ENCODE measurements at regions not wholly inside any gene's neighbourhood (a gene's known extent, or its start where the extent isn't known, plus 50 kb on each side); places are given as distances from the start of the nearest gene placed in this dataset.

GRCh38 chr6:112431803-112432202 lies 84.7 kb downstream of the RFPL4B start:
- no peaks in the 10 kb centered on the region for H3K36me3 ChIP-seq
- no peak overlapping the region for H3K4me3 ChIP-seq
- DNase-seq = no peak
- H3K27ac ChIP-seq = no peak overlapping the region
- no peaks in the 10 kb centered on the region for H3K4me1 ChIP-seq
- H3K9me3 ChIP-seq = no peaks in the 10 kb centered on the region
- H3K27me3 ChIP-seq = no peaks in the 10 kb centered on the region
- TF ChIP-seq POLR2A (IDR thresholded peaks at IDR 0.05) = no peak
- TF ChIP-seq, protein P1, sequence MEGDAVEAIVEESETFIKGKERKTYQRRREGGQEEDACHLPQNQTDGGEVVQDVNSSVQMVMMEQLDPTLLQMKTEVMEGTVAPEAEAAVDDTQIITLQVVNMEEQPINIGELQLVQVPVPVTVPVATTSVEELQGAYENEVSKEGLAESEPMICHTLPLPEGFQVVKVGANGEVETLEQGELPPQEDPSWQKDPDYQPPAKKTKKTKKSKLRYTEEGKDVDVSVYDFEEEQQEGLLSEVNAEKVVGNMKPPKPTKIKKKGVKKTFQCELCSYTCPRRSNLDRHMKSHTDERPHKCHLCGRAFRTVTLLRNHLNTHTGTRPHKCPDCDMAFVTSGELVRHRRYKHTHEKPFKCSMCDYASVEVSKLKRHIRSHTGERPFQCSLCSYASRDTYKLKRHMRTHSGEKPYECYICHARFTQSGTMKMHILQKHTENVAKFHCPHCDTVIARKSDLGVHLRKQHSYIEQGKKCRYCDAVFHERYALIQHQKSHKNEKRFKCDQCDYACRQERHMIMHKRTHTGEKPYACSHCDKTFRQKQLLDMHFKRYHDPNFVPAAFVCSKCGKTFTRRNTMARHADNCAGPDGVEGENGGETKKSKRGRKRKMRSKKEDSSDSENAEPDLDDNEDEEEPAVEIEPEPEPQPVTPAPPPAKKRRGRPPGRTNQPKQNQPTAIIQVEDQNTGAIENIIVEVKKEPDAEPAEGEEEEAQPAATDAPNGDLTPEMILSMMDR (IDR thresholded peaks at IDR 0.05) = no peak
- 89 to 95% methylated on average over 2 of the region's 2 CpGs for WGBS, 2 donors
- intact Hi-C loops (cut with DNase I) = no loop called here

DNA sequence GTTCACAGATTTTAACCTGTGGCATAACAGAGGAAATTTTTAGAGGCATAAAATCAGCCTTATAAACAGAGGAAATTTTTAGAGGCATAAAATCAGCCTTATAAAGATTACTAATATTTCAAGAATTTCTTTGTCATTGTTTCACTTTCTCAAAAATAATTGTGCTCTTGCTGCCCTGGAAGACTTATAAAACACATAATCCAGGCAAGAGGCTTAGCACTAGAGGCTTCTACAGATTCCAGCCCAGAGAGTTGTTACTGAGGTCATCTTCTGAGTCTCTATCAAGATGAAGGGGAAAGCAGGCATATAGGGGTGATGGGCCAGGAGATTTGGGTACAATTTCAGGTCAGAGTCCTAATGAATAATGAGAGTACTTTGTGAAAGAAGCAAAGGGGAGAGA lies 85.7 kb downstream of the RFPL4B start:
- Histone ChIP-seq H3K4me1 (no peaks in the 10 kb centered on the region), H3K4me3 (no peak overlapping the region), H3K9me3 (no peaks in the 10 kb centered on the region), H3K36me3 (no peaks in the 10 kb centered on the region), H3K27me3 (no peaks in the 10 kb centered on the region), H3K27ac (no peak overlapping the region)
- intact Hi-C loops (cut with DNase I) = no loop called here
- TF ChIP-seq, protein P1 (IDR thresholded peaks at IDR 0.05) = no peak
- no peak for TF ChIP-seq POLR2A (IDR thresholded peaks at IDR 0.05)
- DNase-seq = no peak

DNA sequence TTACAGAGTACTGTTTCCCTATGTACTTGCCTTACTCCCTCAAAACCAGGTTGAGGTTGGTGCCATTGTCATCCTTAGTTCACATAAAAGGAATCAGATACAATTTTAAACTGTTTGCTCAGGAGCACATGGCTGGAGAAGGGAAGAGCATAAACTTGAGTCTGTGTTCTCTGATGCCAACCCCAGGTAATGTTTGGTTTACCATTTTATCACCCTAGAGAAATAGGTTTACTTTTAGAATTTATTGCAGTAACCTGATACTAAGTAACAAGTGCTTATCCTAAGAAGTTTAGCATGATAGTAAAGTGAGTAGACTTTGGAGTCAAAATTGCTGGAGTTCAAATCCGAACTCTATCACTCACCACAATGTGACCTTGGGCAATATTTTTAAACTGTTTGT lies 86.3 kb downstream of the RFPL4B start:
- DNase-seq = no peak
- intact Hi-C loops (cut with DNase I) = no loop called here
- TF ChIP-seq, protein P1 (IDR thresholded peaks at IDR 0.05) = no peak
- TF ChIP-seq POLR2A (IDR thresholded peaks at IDR 0.05) = no peak
- no peaks in the 10 kb centered on the region for H3K36me3 ChIP-seq
- H3K27ac ChIP-seq = no peak overlapping the region
- no peaks in the 10 kb centered on the region for H3K4me1 ChIP-seq
- no peaks in the 10 kb centered on the region for H3K9me3 ChIP-seq
- H3K27me3 ChIP-seq = no peaks in the 10 kb centered on the region
- WGBS, 2 donors = 80 to 93% methylated on average over 1 of the region's 1 CpG
- no peak overlapping the region for H3K4me3 ChIP-seq

DNA sequence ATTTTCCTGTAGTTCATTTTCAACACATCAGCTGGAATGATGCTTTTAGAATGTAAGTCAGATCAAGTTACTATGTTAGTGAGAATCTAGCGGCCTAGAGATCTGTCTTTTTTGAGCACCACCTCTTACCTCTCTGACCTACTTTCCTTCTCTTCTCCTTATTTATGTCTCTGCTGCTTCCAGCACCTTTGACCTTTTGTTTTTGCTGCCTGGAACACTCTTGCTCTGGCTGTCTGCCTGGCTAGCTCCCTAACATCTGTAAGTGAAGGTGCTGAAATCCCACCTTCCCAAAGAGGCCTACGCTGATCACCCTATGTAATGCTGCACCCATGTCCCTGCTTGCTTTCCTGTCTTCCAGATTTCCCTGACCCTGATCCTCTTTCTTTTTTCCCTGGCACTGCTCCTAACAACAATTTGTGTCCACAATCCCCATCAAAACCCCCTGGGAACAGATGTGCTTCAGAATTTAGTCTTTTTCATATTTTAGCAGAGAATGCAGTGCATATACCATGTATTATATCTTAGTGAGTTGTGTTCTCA lies 87.8 kb downstream of the RFPL4B start:
- intact Hi-C loops (cut with DNase I) = no loop called here
- 85 to 95% methylated on average over 2 of the region's 2 CpGs for WGBS, 2 donors
- Histone ChIP-seq H3K4me1 (no peaks in the 10 kb centered on the region), H3K27ac (no peak overlapping the region), H3K9me3 (no peaks in the 10 kb centered on the region), H3K4me3 (no peak overlapping the region), H3K27me3 (no peaks in the 10 kb centered on the region), H3K36me3 (no peaks in the 10 kb centered on the region)
- no peak for TF ChIP-seq POLR2A (IDR thresholded peaks at IDR 0.05)
- TF ChIP-seq, protein P1 (IDR thresholded peaks at IDR 0.05) = no peak
- DNase-seq = no peak

- no peaks in the 10 kb centered on the region for H3K9me3 ChIP-seq
These were observed 89.9 kb downstream of the RFPL4B start for GRCh38 chr6:112437058-112437457.

More at GRCh38 chr6:112437058-112437457, 89.9 kb downstream of the RFPL4B start:
- intact Hi-C loops (cut with DNase I) = no loop called here
- 73 to 74% methylated on average over 1 of the region's 1 CpG for WGBS, 2 donors
- H3K36me3 ChIP-seq = no peaks in the 10 kb centered on the region
- H3K27me3 ChIP-seq = no peaks in the 10 kb centered on the region
- no peak overlapping the region for H3K4me3 ChIP-seq
- no peak overlapping the region for H3K27ac ChIP-seq
- no peaks in the 10 kb centered on the region for H3K4me1 ChIP-seq
- TF ChIP-seq, protein P1 (IDR thresholded peaks at IDR 0.05) = no peak
- no peak for TF ChIP-seq POLR2A (IDR thresholded peaks at IDR 0.05)
- no peak for DNase-seq

All from esophagus squamous epithelium (tissue), 5 donors.